H1 (cell line): ENCODE measurements at regions not wholly inside any gene's neighbourhood (a gene's known extent, or its start where the extent isn't known, plus 50 kb on each side); places are given as distances from the start of the nearest gene placed in this dataset.

Source experiments
- CTBP2 ChIP-seq: IDR thresholded peaks from 2 replicates; pipeline ENCODE4 v1.7.0; 2011; ENCODE audit warnings: borderline replicate concordance, mild to moderate bottlenecking, moderate library complexity, mixed read lengths, low read length; ENCODE audit not compliant: insufficient read depth, insufficient read length
- RBBP5 ChIP-seq: IDR thresholded peaks from 2 replicates; pipeline ENCODE4 v1.7.1; 2012; ENCODE audit warnings: low read depth, mild to moderate bottlenecking, inconsistent platforms, low read length, moderate library complexity, borderline replicate concordance

- no peak for TF ChIP-seq RBBP5
- no peak for TF ChIP-seq CTBP2
- TF ChIP-seq, all 59 proteins: peak for 0
Observed at GRCh38 chr11:116282481-116282880, 490.3 kb downstream of the BUD13 start (continued).
